Chondrocyte (in vitro differentiated cells): ENCODE measurements at regions not wholly inside any gene's neighbourhood (a gene's known extent, or its start where the extent isn't known, plus 50 kb on each side); places are given as distances from the start of the nearest gene placed in this dataset.
"Not testable (repeated sequence)": the region's sequence is repeated elsewhere in the genome, so short reads cannot be mapped to it uniquely, and the experiment has no call there.

Experiments used
- DNase-seq: peaks from one replicate; pipeline ENCODE4 v3.0.0; 2021; ENCODE audit warnings: mixed read lengths, low spot score
- H3K27ac Mint-ChIP-seq: one replicate; pipeline ENCODE4 v1.8.0; 2021; ENCODE audit warnings: mild to moderate bottlenecking, moderate library complexity, mixed read lengths; ENCODE audit not compliant: unreplicated experiment
- H3K27me3 Mint-ChIP-seq: 2 replicates; pipeline ENCODE4 v1.8.0; 2021; ENCODE audit warnings: low read depth, mixed read lengths
- H3K36me3 Mint-ChIP-seq: 2 replicates; pipeline ENCODE4 v1.8.0; 2021; ENCODE audit warnings: low read depth, mixed read lengths
- H3K4me1 Mint-ChIP-seq: 2 replicates; pipeline ENCODE4 v1.8.0; 2021; ENCODE audit warnings: low read depth, mild to moderate bottlenecking, mixed read lengths
- H3K4me3 Mint-ChIP-seq: one replicate; pipeline ENCODE4 v1.8.0; 2021; ENCODE audit warnings: mild to moderate bottlenecking, moderate library complexity, mixed read lengths; ENCODE audit not compliant: unreplicated experiment
- H3K9me3 Mint-ChIP-seq: 2 replicates; pipeline ENCODE4 v1.8.0; 2021; ENCODE audit warnings: low read depth, mixed read lengths
- CTCF ChIP-seq: fragments of 200-600 bp; sonication (generic); IDR thresholded peaks from 2 replicates; pipeline ENCODE4 v1.5.0; 2021; ENCODE audit warnings: antibody characterized with exemption, mild to moderate bottlenecking, moderate library complexity

- TF ChIP-seq CTCF, result peak; percentile 49
- Mint-ChIP-seq H3K4me3 (no peak overlapping the region), H3K4me1 (no peaks in the 10 kb centered on the region), H3K27me3 (no peaks in the 10 kb centered on the region), H3K27ac (no peak overlapping the region), H3K9me3 (no peaks in the 10 kb centered on the region), H3K36me3 (no peaks in the 10 kb centered on the region)
- DNase-seq, result no peak
These were observed 109.8 kb upstream of the ST8SIA4 start for GRCh38 chr5:101012880-101013279.

GRCh38 chr5:101009758-101010519 is 106.9 kb upstream of the ST8SIA4 start:
- H3K9me3 Mint-ChIP-seq, result peaks cover 8% of the 10 kb centered on the region
- H3K4me1 Mint-ChIP-seq, result no peaks in the 10 kb centered on the region
- no peaks in the 10 kb centered on the region for H3K27me3 Mint-ChIP-seq
- H3K36me3 Mint-ChIP-seq, result no peaks in the 10 kb centered on the region
- TF ChIP-seq CTCF, result no peak
- no peak overlapping the region for H3K4me3 Mint-ChIP-seq
- no peak for DNase-seq
- no peak overlapping the region for H3K27ac Mint-ChIP-seq

- H3K27me3 Mint-ChIP-seq, result peaks cover 9% of the 10 kb centered on the region
- no peak overlapping the region for H3K4me3 Mint-ChIP-seq
- peaks cover 10% of the 10 kb centered on the region for H3K9me3 Mint-ChIP-seq
- no peak for DNase-seq
- no peaks in the 10 kb centered on the region for H3K4me1 Mint-ChIP-seq
- no peak for TF ChIP-seq CTCF
- H3K27ac Mint-ChIP-seq, result no peak overlapping the region
- no peaks in the 10 kb centered on the region for H3K36me3 Mint-ChIP-seq
These were observed 89.3 kb upstream of the ST8SIA4 start for GRCh38 chr5:100992354-100992753.

- not testable (repeated sequence) for H3K4me1 Mint-ChIP-seq, H3K4me3 Mint-ChIP-seq, H3K27ac Mint-ChIP-seq, H3K27me3 Mint-ChIP-seq, H3K36me3 Mint-ChIP-seq, DNase-seq, H3K9me3 Mint-ChIP-seq
These were observed 80.5 kb upstream of the ST8SIA4 start for GRCh38 chr5:100983601-100984000.

GRCh38 chr5:100974082-100974481 is 71.0 kb upstream of the ST8SIA4 start:
- DNase-seq, result no peak
- Mint-ChIP-seq H3K27ac (no peak overlapping the region), H3K36me3 (no peaks in the 10 kb centered on the region), H3K9me3 (peaks cover 3% of the 10 kb centered on the region), H3K4me1 (no peaks in the 10 kb centered on the region), H3K27me3 (peaks cover 3% of the 10 kb centered on the region), H3K4me3 (no peak overlapping the region)
- TF ChIP-seq CTCF, result no peak

- Mint-ChIP-seq H3K9me3 (no peaks in the 10 kb centered on the region), H3K4me1 (no peaks in the 10 kb centered on the region), H3K36me3 (no peaks in the 10 kb centered on the region), H3K27ac (no peak overlapping the region), H3K4me3 (no peak overlapping the region), H3K27me3 (peaks cover 6% of the 10 kb centered on the region)
- no peak for TF ChIP-seq CTCF
- DNase-seq, result no peak
These were observed 67.7 kb upstream of the ST8SIA4 start for GRCh38 chr5:100970646-100971255.
